ENCODE measurements at regions not wholly inside any gene's neighbourhood (a gene's known extent, or its start where the extent isn't known, plus 50 kb on each side); places are given as distances from the start of the nearest gene placed in this dataset.

DNA sequence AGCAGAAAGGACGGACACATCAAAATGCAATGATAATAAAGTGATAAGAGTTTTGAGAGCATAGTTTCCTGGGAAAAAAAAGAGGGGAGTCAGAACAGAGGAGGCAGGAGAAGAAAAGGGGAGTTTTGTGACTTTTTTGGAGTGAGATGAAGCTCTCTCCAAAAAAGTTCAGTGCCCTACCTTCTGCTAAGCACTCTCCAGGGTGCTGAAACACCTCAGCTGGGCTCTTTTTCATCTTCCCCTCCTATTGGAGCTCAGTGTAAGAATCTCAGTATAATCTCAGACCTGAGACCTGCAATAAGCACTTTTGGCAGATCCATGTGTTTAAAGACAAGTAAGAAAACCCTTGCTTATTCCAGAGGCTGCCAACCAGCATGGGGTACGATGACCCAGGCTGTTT is 58.9 kb upstream of the SRRM4 start:
- H3K27ac ChIP-seq (replicated peaks in 1 of 4): no peak overlapping the region
- TF ChIP-seq, protein P1, sequence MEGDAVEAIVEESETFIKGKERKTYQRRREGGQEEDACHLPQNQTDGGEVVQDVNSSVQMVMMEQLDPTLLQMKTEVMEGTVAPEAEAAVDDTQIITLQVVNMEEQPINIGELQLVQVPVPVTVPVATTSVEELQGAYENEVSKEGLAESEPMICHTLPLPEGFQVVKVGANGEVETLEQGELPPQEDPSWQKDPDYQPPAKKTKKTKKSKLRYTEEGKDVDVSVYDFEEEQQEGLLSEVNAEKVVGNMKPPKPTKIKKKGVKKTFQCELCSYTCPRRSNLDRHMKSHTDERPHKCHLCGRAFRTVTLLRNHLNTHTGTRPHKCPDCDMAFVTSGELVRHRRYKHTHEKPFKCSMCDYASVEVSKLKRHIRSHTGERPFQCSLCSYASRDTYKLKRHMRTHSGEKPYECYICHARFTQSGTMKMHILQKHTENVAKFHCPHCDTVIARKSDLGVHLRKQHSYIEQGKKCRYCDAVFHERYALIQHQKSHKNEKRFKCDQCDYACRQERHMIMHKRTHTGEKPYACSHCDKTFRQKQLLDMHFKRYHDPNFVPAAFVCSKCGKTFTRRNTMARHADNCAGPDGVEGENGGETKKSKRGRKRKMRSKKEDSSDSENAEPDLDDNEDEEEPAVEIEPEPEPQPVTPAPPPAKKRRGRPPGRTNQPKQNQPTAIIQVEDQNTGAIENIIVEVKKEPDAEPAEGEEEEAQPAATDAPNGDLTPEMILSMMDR (IDR thresholded peaks at IDR 0.05): no peak
- TF ChIP-seq EP300 (IDR thresholded peaks at IDR 0.05) (no peak), POLR2A (IDR thresholded peaks at IDR 0.05; ENCODE audit: low read depth) (no peak), POLR2AphosphoS5 (IDR thresholded peaks at IDR 0.05) (no peak)
- intact Hi-C loops (cut with DNase I): no loop called here
- WGBS: 32% methylated on average over 2 of the region's 2 CpGs
- H3K9me3 ChIP-seq: no peaks in the 10 kb centered on the region
- no peaks in the 10 kb centered on the region for H3K4me1 ChIP-seq
- no peaks in the 10 kb centered on the region for H3K36me3 ChIP-seq
- H3K4me3 ChIP-seq: no peak overlapping the region
- H3K27me3 ChIP-seq: peaks cover 0 to 8% (median 0%) of the 10 kb centered on the region in 4 donors
- DNase-seq (ENCODE audit: extremely low spot score): no peak

DNA sequence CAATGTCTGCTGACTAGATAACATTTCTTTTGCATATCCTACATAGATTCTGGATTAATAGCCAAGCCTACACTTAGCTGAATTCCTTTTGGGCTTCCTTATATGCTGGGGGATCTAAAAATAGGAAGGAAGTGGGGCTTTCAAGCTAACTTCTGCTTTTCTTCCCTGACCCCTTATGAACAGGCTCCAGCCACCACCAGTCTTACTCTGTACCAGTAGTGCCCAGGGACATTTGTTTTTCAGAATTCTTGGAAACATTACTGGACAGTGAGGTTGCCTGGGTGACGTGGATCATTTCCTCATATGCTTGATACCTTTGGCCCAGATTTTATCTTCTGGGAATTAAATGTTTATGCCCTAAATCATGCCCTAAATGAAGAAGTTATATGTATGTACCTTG is 55.9 kb upstream of the SRRM4 start:
- no peak overlapping the region for H3K4me3 ChIP-seq
- no peaks in the 10 kb centered on the region for H3K9me3 ChIP-seq
- TF ChIP-seq POLR2A (IDR thresholded peaks at IDR 0.05; ENCODE audit: low read depth) (no peak), POLR2AphosphoS5 (IDR thresholded peaks at IDR 0.05) (no peak), EP300 (IDR thresholded peaks at IDR 0.05) (no peak)
- TF ChIP-seq, protein P1 (IDR thresholded peaks at IDR 0.05): no peak
- no peaks in the 10 kb centered on the region for H3K36me3 ChIP-seq
- H3K4me1 ChIP-seq: no peaks in the 10 kb centered on the region
- peaks cover 0 to 12% (median 0%) of the 10 kb centered on the region in 4 donors for H3K27me3 ChIP-seq
- WGBS: 20% methylated on average over 1 of the region's 1 CpG
- intact Hi-C loops (cut with DNase I): no loop called here
- no peak overlapping the region for H3K27ac ChIP-seq (replicated peaks in 1 of 4)
- no peak for DNase-seq (ENCODE audit: extremely low spot score)

DNA sequence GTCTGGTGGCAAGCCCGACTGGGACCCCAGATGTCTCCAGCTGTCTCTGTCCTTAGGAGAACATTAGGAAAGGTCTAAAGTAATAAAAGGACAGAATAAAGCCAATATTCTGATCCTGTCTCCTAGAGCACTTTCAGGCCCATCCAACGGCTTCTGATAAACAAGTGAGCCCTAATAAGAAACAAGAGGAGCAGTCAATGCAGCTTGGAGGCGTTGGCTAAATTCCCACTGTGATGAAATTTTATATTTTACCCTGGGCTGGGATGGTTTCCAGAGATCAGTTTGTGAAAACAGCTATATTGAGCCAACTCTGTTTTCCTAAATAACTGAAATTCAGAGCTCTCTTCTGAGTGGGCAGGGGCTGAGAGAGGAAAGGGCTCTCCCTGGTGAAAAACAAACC is 55.5 kb upstream of the SRRM4 start:
- DNase-seq (ENCODE audit: extremely low spot score): no peak
- peaks cover 0 to 12% (median 0%) of the 10 kb centered on the region in 4 donors for H3K27me3 ChIP-seq

More for the DNA sequence above, 55.5 kb upstream of the SRRM4 start:
- no peak overlapping the region for H3K4me3 ChIP-seq
- H3K27ac ChIP-seq (replicated peaks in 1 of 4): no peak overlapping the region
- intact Hi-C loops (cut with DNase I): no loop called here
- no peaks in the 10 kb centered on the region for H3K4me1 ChIP-seq
- 55% methylated on average over 3 of the region's 3 CpGs for WGBS
- TF ChIP-seq, protein P1 (IDR thresholded peaks at IDR 0.05): no peak
- TF ChIP-seq EP300 (IDR thresholded peaks at IDR 0.05) (no peak), POLR2A (IDR thresholded peaks at IDR 0.05; ENCODE audit: low read depth) (no peak), POLR2AphosphoS5 (IDR thresholded peaks at IDR 0.05) (no peak)
- H3K9me3 ChIP-seq: no peaks in the 10 kb centered on the region
- no peaks in the 10 kb centered on the region for H3K36me3 ChIP-seq

Small RNA genes lying in the stretch of these regions (small RNA-seq; reads per million reads assigned to genes)
- gene RF00428 (0 reads per million in 3 donors), gene RNA5SP374 (0 to 0.19 (median 0) reads per million in 3 donors)
